ENCODE measurements at regions not wholly inside any gene's neighbourhood (a gene's known extent, or its start where the extent isn't known, plus 50 kb on each side); places are given as distances from the start of the nearest gene placed in this dataset.

DNA sequence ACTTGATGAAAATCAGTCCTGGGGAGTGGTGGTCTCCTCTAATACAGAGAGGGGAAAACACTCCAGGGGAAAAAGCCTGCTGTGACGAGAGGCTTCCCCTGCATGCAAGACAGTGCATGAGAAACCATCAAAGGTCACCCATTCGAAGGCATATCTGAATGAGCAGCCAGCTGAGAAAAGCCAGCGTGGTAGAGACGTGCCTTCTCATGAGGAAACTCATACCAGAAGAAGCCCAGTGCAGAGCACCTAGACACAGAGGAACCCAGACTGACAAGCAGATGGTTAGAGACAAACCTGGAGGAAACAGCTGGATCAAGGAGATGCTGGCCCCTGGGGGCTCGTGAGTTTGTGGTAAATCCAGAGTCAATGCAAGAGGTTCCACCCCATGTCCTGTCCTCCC is 534.8 kb downstream of the BRD1 start:
- H3K36me3 ChIP-seq: no peaks in the 10 kb centered on the region

DNA sequence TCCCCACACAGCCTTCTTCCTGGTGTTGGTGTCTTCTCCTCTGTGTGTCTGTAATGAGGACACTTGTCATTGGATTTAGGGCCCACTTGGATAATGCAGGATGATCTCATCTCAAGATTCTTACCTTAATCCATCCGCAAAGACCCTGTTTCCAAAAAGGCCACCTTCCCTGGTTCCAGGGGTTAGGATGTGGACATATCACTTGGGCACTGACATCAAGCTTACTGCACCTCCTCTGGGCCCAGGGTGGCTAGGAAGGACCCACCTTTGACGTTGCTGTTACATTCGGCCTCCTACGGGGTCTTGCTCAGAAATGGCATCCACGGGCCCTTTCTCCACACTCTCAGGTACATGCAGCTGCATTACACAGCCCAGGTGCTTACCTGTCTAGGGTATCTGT is 535.9 kb downstream of the BRD1 start:
- Histone ChIP-seq H3K36me3 (no peaks in the 10 kb centered on the region), H3K27me3 (no peaks in the 10 kb centered on the region), H3K4me3 (no peak overlapping the region), H3K27ac (no peak overlapping the region), H3K9me3 (ENCODE audit: low read depth) (no peaks in the 10 kb centered on the region), H3K4me1 (ENCODE audit: low read depth) (no peaks in the 10 kb centered on the region)
- no peak for DNase-seq (ENCODE audit: low read depth in 1 of 2, low spot score in 1 of 2)
- TF ChIP-seq, protein P1, sequence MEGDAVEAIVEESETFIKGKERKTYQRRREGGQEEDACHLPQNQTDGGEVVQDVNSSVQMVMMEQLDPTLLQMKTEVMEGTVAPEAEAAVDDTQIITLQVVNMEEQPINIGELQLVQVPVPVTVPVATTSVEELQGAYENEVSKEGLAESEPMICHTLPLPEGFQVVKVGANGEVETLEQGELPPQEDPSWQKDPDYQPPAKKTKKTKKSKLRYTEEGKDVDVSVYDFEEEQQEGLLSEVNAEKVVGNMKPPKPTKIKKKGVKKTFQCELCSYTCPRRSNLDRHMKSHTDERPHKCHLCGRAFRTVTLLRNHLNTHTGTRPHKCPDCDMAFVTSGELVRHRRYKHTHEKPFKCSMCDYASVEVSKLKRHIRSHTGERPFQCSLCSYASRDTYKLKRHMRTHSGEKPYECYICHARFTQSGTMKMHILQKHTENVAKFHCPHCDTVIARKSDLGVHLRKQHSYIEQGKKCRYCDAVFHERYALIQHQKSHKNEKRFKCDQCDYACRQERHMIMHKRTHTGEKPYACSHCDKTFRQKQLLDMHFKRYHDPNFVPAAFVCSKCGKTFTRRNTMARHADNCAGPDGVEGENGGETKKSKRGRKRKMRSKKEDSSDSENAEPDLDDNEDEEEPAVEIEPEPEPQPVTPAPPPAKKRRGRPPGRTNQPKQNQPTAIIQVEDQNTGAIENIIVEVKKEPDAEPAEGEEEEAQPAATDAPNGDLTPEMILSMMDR (IDR thresholded peaks at IDR 0.05; ENCODE audit: low read depth, low read length): no peak

More for the DNA sequence above, 534.8 kb downstream of the BRD1 start:
- H3K4me1 ChIP-seq (ENCODE audit: low read depth): no peaks in the 10 kb centered on the region
- TF ChIP-seq, protein P1 (IDR thresholded peaks at IDR 0.05; ENCODE audit: low read depth, low read length): no peak
- DNase-seq (ENCODE audit: low read depth in 1 of 2, low spot score in 1 of 2): no peak
- H3K27ac ChIP-seq: no peak overlapping the region
- no peaks in the 10 kb centered on the region for H3K27me3 ChIP-seq
- no peaks in the 10 kb centered on the region for H3K9me3 ChIP-seq (ENCODE audit: low read depth)
- H3K4me3 ChIP-seq: no peak overlapping the region

DNA sequence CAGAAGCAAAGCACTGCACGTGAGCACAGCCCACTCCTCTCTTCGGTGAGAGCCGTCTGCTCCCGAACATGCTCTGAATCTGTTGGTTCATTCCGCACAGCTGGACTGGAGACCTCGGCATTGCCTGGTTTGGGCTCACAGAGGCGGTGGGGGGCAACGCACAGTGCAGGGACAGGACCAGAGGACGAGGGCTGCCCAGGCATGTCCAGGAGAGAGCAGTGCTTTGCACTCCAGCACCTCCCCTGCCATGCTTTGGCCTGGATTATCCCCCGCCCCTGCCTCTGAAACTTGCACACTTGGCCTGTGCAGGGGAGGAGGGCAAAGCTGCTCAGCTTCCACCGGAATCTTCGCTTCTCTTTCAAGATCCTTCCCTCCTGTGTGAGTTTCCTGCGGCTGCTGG is 536.5 kb downstream of the BRD1 start:
- H3K4me1 ChIP-seq (ENCODE audit: low read depth): no peaks in the 10 kb centered on the region
- H3K4me3 ChIP-seq: no peak overlapping the region
- H3K36me3 ChIP-seq: no peaks in the 10 kb centered on the region
- no peaks in the 10 kb centered on the region for H3K27me3 ChIP-seq
- TF ChIP-seq, protein P1 (IDR thresholded peaks at IDR 0.05; ENCODE audit: low read depth, low read length): no peak
- DNase-seq (ENCODE audit: low read depth in 1 of 2, low spot score in 1 of 2): no peak
- H3K9me3 ChIP-seq (ENCODE audit: low read depth): no peaks in the 10 kb centered on the region
- no peak overlapping the region for H3K27ac ChIP-seq

DNA sequence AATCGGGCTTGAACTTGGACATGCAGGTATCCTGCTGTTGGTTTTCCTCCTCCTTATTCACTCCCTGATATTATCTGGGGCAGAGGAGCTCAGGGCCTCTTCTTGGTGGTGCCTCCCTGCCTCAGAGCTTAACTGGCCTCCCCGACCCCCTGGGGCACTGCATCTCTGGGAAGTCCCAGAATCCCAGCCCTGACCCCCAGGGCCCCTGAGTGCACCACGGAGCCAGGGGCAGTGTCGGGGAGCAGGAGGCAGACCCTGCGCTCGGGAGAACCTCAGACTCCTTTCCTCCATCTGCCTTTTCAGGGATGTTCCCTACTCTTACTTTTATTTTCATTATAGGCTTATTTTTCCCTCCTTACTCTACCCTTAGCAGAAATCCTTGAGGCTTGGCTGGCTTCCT is 537.0 kb downstream of the BRD1 start:
- TF ChIP-seq, protein P1 (IDR thresholded peaks at IDR 0.05; ENCODE audit: low read depth, low read length): no peak
- Histone ChIP-seq H3K4me1 (ENCODE audit: low read depth) (no peaks in the 10 kb centered on the region), H3K9me3 (ENCODE audit: low read depth) (no peaks in the 10 kb centered on the region), H3K36me3 (no peaks in the 10 kb centered on the region), H3K4me3 (no peak overlapping the region), H3K27me3 (no peaks in the 10 kb centered on the region), H3K27ac (no peak overlapping the region)
- no peak for DNase-seq (ENCODE audit: low read depth in 1 of 2, low spot score in 1 of 2)

DNA sequence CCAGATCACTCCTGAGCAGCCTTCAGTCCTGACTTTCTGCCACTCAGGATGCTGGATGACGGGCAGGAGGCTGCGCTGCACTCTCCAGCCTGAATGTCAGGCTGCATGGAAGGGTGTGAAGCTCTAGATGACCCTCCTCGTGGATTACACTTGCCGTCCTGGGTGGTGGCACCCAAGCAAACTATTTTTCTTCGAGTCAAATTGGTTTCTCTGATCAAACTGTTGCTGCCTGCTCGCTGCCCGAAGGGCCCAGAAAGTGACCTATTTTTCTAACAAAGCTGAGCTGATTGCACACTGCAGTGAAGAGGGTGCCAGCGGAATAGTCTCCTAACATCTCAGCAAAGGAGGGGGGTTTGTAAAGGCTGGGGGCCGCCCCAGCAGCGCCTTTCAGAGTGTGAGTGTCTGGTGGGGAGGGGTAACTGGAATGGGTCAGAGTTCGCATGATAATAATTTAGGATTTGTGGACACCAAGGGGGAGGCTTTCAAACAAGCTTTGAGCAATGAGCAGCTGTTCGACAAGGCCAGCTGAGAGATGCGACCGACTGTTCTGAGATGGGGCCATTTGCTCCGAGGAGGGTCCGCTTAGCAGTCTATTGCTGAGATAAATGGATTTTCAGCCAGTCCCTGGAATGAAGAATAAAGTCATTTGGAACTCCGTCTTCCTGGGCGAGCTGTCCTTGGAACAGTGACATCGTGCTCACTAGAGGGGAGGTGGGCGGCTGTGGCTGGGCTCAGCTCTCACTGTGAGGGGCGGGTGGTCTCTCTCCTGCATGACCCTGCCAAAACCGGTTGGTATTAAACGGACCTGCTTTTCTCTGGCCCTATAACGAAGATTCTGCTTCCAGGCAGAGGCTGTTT is 537.6 kb downstream of the BRD1 start:
- no peak for DNase-seq (ENCODE audit: low read depth in 1 of 2, low spot score in 1 of 2)
- Histone ChIP-seq H3K27me3 (no peaks in the 10 kb centered on the region), H3K36me3 (no peaks in the 10 kb centered on the region), H3K4me1 (ENCODE audit: low read depth) (no peaks in the 10 kb centered on the region), H3K9me3 (ENCODE audit: low read depth) (no peaks in the 10 kb centered on the region), H3K4me3 (no peak overlapping the region), H3K27ac (no peak overlapping the region)
- TF ChIP-seq, protein P1 (IDR thresholded peaks at IDR 0.05; ENCODE audit: low read depth, low read length): no peak
